B cell (primary cell): ENCODE measurements at regions not wholly inside any gene's neighbourhood (a gene's known extent, or its start where the extent isn't known, plus 50 kb on each side); places are given as distances from the start of the nearest gene placed in this dataset.

Experiments used
- ATAC-seq: fragments of 200-7000 bp; cut with Tn5 transposase; one replicate; pipeline ENCODE4 v1.10.0; 2021; ENCODE audit warnings: low read depth, mild to moderate bottlenecking, moderate number of reproducible peaks, moderate library complexity
- CTCF ChIA-PET: fragments of 350-600 bp; sonication (Branson Sonifier 250); formaldehyde crosslinking; loops from one replicate; lab custom pipeline; 2021; ENCODE audit warnings: antibody characterized with exemption, inconsistent platforms; lab: Charles Lee
- POLR2A ChIA-PET: fragments of 350-600 bp; sonication (Branson Sonifier 250); formaldehyde crosslinking; loops from one replicate; lab custom pipeline; 2021; ENCODE audit warnings: antibody characterized with exemption; lab: Charles Lee
- DNase-seq: peaks from one replicate; pipeline ENCODE4 v3.0.0; 2013
- H2AFZ ChIP-seq: 2 replicates; pipeline ENCODE4 v1.6.1; 2012; ENCODE audit warnings: mild to moderate bottlenecking, low read depth, low read length; ENCODE audit not compliant: insufficient read depth, poor library complexity, severe bottlenecking
- H3K27ac ChIP-seq, 2 donors: 1 replicate in 1 of 2; 2 replicates in 1 of 2; pipeline ENCODE4 v1.5.1; 2012 to 2013; ENCODE audit warnings: low read length in 2 of 2, mild to moderate bottlenecking in 2 of 2, moderate library complexity in 1 of 2
- H3K27me3 ChIP-seq, 4 experiments: fragments of 200-600 bp in 1 of 4; sonication (generic) in 1 of 4; replicated peaks in 1 of 4; 1 replicate in 2 of 4; 2 replicates in 2 of 4; pipeline versions ENCODE4 v1.6.1 to v1.7.0; 2013 to 2016; ENCODE audit warnings: low read length in 3 of 4, mild to moderate bottlenecking in 2 of 4, mixed read lengths in 1 of 4, moderate library complexity in 1 of 4; ENCODE audit not compliant: insufficient read depth in 4 of 4, control insufficient read depth in 3 of 4; ENCODE audit errors: control extremely low read depth in 1 of 4
- H3K36me3 ChIP-seq, 2 experiments: replicated peaks in 1 of 2; 1 replicate in 1 of 2; 2 replicates in 1 of 2; pipeline versions ENCODE4 v1.6.1 to v1.7.1; 2013; ENCODE audit warnings: low read length in 1 of 2; ENCODE audit not compliant: insufficient read depth in 2 of 2, control insufficient read depth in 1 of 2; ENCODE audit errors: control extremely low read depth in 1 of 2, extremely low read depth in 1 of 2
- H3K4me1 ChIP-seq, 2 donors: fragments of 200-600 bp in 1 of 2; sonication (generic) in 1 of 2; 1 replicate in 1 of 2; 2 replicates in 1 of 2; pipeline versions ENCODE4 v1.5.1 to v1.6.1; 2013 to 2017; ENCODE audit warnings: low read length in 2 of 2; ENCODE audit not compliant: control insufficient read depth in 2 of 2, insufficient read depth in 2 of 2
- H3K4me2 ChIP-seq: replicated peaks from 2 replicates; pipeline ENCODE3; 2012; ENCODE audit warnings: mild to moderate bottlenecking, low read depth, low read length; ENCODE audit not compliant: poor library complexity, severe bottlenecking
- H3K4me3 ChIP-seq, 5 experiments: fragments of 200-600 bp in 1 of 5; sonication (generic) in 1 of 5; 1 replicate in 3 of 5; 2 replicates in 2 of 5; pipeline versions ENCODE4 v1.5.1 to v1.7.0; 2011 to 2016; ENCODE audit warnings: low read length in 4 of 5, mild to moderate bottlenecking in 4 of 5, low read depth in 2 of 5, control low read depth in 1 of 5, moderate library complexity in 1 of 5; ENCODE audit not compliant: insufficient read depth in 1 of 5; ENCODE audit errors: control extremely low read depth in 1 of 5, extremely low read depth in 1 of 5
- H3K79me2 ChIP-seq: fragments of 200-600 bp; sonication (generic); one replicate; pipeline ENCODE4 v1.6.0; 2016; ENCODE audit warnings: low read length; ENCODE audit not compliant: control insufficient read depth, insufficient read depth
- H3K9ac ChIP-seq: fragments of 200-600 bp; sonication (generic); 2 replicates; pipeline ENCODE4 v1.6.1; 2017; ENCODE audit warnings: mild to moderate bottlenecking, low read length, moderate library complexity
- H3K9me3 ChIP-seq, 3 donors: one replicate each; pipeline versions ENCODE4 v1.6.1 to v1.7.1; 2013; ENCODE audit warnings: low read length in 2 of 3; ENCODE audit not compliant: control insufficient read depth in 2 of 3, insufficient read depth in 1 of 3; ENCODE audit errors: control extremely low read depth in 1 of 3
- H4K20me1 ChIP-seq: 2 replicates; pipeline ENCODE4 v1.6.0; 2012; ENCODE audit warnings: mild to moderate bottlenecking, low read length; ENCODE audit not compliant: insufficient read depth, control insufficient read depth, poor library complexity, severe bottlenecking
- H3K27ac Mint-ChIP-seq: one replicate; pipeline ENCODE4 v1.8.0; 2021; ENCODE audit warnings: mixed read lengths
- H3K27me3 Mint-ChIP-seq: one replicate; pipeline ENCODE4 v1.8.0; 2021; ENCODE audit warnings: mixed read lengths
- H3K4me1 Mint-ChIP-seq: one replicate; pipeline ENCODE4 v1.8.0; 2021; ENCODE audit warnings: mixed read lengths
- H3K4me3 Mint-ChIP-seq: one replicate; pipeline ENCODE4 v1.8.0; 2021; ENCODE audit warnings: mixed read lengths
- H3K9me3 Mint-ChIP-seq: one replicate; pipeline ENCODE4 v1.8.0; 2022; ENCODE audit warnings: mixed read lengths; ENCODE audit not compliant: insufficient read depth
- CTCF ChIP-seq: fragments of 200-600 bp; IDR thresholded peaks from one replicate; pipeline ENCODE4 v1.8.0; 2022; ENCODE audit warnings: antibody characterized with exemption, mild to moderate bottlenecking
- EZH2 ChIP-seq: IDR thresholded peaks from 2 replicates; pipeline ENCODE4 v1.6.1; 2012; ENCODE audit warnings: borderline replicate concordance, low read depth, mild to moderate bottlenecking, moderate library complexity, low read length; ENCODE audit not compliant: insufficient read depth, poor library complexity, severe bottlenecking
- WGBS: methylation state at CpG from one replicate; pipeline ENCODE4 v1.1.5; 2013; ENCODE audit warnings: missing lambda C conversion rate; ENCODE audit not compliant: insufficient coverage; 5-methylcytosine and 5-hydroxymethylcytosine counted together
- intact Hi-C: fragments of 100-400 bp; cut with micrococcal nuclease; formaldehyde crosslinking; loops from one replicate; pipeline ENCODE4 v1.10.0; 2022

- H3K9me3 ChIP-seq, result peaks cover 0 to 5% (median 2%) of the 10 kb centered on the region in 3 donors
- intact Hi-C loops, result no loop called here
- no peak overlapping the region for H3K4me3 Mint-ChIP-seq
Measured at GRCh38 chr21:38142224-38142623, 114.6 kb upstream of the KCNJ15 start.

GRCh38 chr21:38144193-38144592 is 112.6 kb upstream of the KCNJ15 start:
- intact Hi-C loops, result no loop called here
- H3K4me3 ChIP-seq, result no peak overlapping the region
- H3K9ac ChIP-seq, result no peak overlapping the region
- H4K20me1 ChIP-seq, result no peaks in the 10 kb centered on the region
- no peaks in the 10 kb centered on the region for H3K4me1 ChIP-seq
- no peak overlapping the region for H3K27ac ChIP-seq
- no peaks in the 10 kb centered on the region for H3K27me3 ChIP-seq
- TF ChIP-seq CTCF, result no peak
- TF ChIP-seq EZH2, result no peak
- no peak for DNase-seq
- H2AFZ ChIP-seq, result no peak overlapping the region
- no peaks in the 10 kb centered on the region for H3K36me3 ChIP-seq
- CTCF ChIA-PET, result no interaction called here
- WGBS, result 20% methylated on average over 1 of the region's 3 CpGs
- H3K4me1 Mint-ChIP-seq, result no peaks in the 10 kb centered on the region
- no peaks in the 10 kb centered on the region for H3K79me2 ChIP-seq
- no peaks in the 10 kb centered on the region for H3K27me3 Mint-ChIP-seq
- no peak for ATAC-seq
- H3K4me3 Mint-ChIP-seq, result no peak overlapping the region
- H3K9me3 Mint-ChIP-seq, result peaks cover 14% of the 10 kb centered on the region
- H3K4me2 ChIP-seq, result no peak overlapping the region
- peaks cover 0 to 5% (median 2%) of the 10 kb centered on the region in 3 donors for H3K9me3 ChIP-seq
- POLR2A ChIA-PET, result no interaction called here
- H3K27ac Mint-ChIP-seq, result no peak overlapping the region

More at GRCh38 chr21:38142224-38142623, 114.6 kb upstream of the KCNJ15 start:
- ChIA-PET POLR2A (no interaction called here), CTCF (interaction anchor here (0.5 kb wide), 1 partner anchor 440 kb away, joined by 3 read pairs; no protein-coding TSS in a partner anchor)
- Mint-ChIP-seq H3K4me1 (no peaks in the 10 kb centered on the region), H3K27ac (no peak overlapping the region), H3K27me3 (no peaks in the 10 kb centered on the region), H3K9me3 (peaks cover 14% of the 10 kb centered on the region)
- ATAC-seq (no peak), DNase-seq (no peak)
- Histone ChIP-seq H3K79me2 (no peaks in the 10 kb centered on the region), H3K27me3 (no peaks in the 10 kb centered on the region), H3K36me3 (no peaks in the 10 kb centered on the region), H3K4me3 (no peak overlapping the region), H2AFZ (no peak overlapping the region), H4K20me1 (no peaks in the 10 kb centered on the region), H3K4me2 (no peak overlapping the region), H3K9ac (no peak overlapping the region), H3K4me1 (no peaks in the 10 kb centered on the region), H3K27ac (no peak overlapping the region)
- TF ChIP-seq CTCF (no peak), EZH2 (no peak)
